IPS-18a (cell line): ENCODE measurements at regions not wholly inside any gene's neighbourhood (a gene's known extent, or its start where the extent isn't known, plus 50 kb on each side); places are given as distances from the start of the nearest gene placed in this dataset.

ENCODE experiments used
- H3K27ac ChIP-seq: one replicate; pipeline ENCODE4 v1.5.1; 2013; ENCODE audit warnings: low read length
- H3K27me3 ChIP-seq: one replicate; pipeline ENCODE4 v1.6.1; 2013; ENCODE audit warnings: mild to moderate bottlenecking, low read length; ENCODE audit not compliant: control insufficient read depth, insufficient read depth
- H3K36me3 ChIP-seq: one replicate; pipeline ENCODE4 v1.6.1; 2013; ENCODE audit warnings: low read depth, low read length; ENCODE audit not compliant: control insufficient read depth
- H3K4me1 ChIP-seq: one replicate; pipeline ENCODE4 v1.6.1; 2013; ENCODE audit warnings: low read depth, low read length; ENCODE audit not compliant: control insufficient read depth
- H3K4me3 ChIP-seq: one replicate; pipeline ENCODE4 v1.5.1; 2013; ENCODE audit warnings: low read length
- H3K9ac ChIP-seq: one replicate; pipeline ENCODE4 v1.6.1; 2013; ENCODE audit warnings: mild to moderate bottlenecking, low read length, moderate library complexity
- H3K9me3 ChIP-seq: one replicate; pipeline ENCODE4 v1.6.1; 2013; ENCODE audit warnings: low read depth, low read length; ENCODE audit not compliant: control insufficient read depth

- no peaks in the 10 kb centered on the region for H3K9me3 ChIP-seq
- no peak overlapping the region for H3K27ac ChIP-seq
- H3K4me3 ChIP-seq: no peak overlapping the region
- H3K36me3 ChIP-seq: no peaks in the 10 kb centered on the region
- H3K9ac ChIP-seq: no peak overlapping the region
- no peaks in the 10 kb centered on the region for H3K27me3 ChIP-seq
- peaks cover 29% of the 10 kb centered on the region for H3K4me1 ChIP-seq
Observed at GRCh38 chr2:156731506-156731905, 295.3 kb downstream of the GPD2 start.

- Histone ChIP-seq H3K4me1 (peaks cover 19% of the 10 kb centered on the region), H3K27me3 (no peaks in the 10 kb centered on the region), H3K36me3 (no peaks in the 10 kb centered on the region), H3K9ac (no peak overlapping the region), H3K27ac (no peak overlapping the region), H3K4me3 (no peak overlapping the region), H3K9me3 (no peaks in the 10 kb centered on the region)
Observed at GRCh38 chr2:156736950-156737349, 300.8 kb downstream of the GPD2 start.

- Histone ChIP-seq H3K9me3 (no peaks in the 10 kb centered on the region), H3K9ac (no peak overlapping the region), H3K36me3 (no peaks in the 10 kb centered on the region), H3K4me1 (peaks cover 18% of the 10 kb centered on the region), H3K27ac (no peak overlapping the region), H3K4me3 (no peak overlapping the region), H3K27me3 (no peaks in the 10 kb centered on the region)
Observed at GRCh38 chr2:156739301-156739700, 303.1 kb downstream of the GPD2 start.

DNA sequence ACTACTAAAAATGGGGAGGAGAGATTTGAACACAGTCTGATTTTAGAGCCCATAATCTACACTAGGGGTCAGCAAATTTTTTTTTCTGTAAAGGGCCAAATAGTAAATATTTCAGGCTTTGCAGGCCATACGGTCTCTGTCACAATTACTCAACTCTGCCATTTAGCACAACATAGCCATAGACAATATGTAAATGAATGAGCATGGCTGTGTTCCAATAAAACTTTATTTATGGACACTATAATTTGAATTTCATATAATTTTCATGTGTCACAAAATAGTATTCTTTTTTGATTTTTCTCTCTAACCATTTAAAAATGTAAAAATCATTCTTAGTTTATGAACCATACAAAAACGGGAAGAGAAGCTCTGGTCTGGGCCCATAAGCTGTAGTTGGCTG, 309.4 kb downstream of the GPD2 start:
- Histone ChIP-seq H3K27me3 (no peaks in the 10 kb centered on the region), H3K36me3 (no peaks in the 10 kb centered on the region), H3K27ac (no peak overlapping the region), H3K4me1 (peaks cover 11% of the 10 kb centered on the region), H3K4me3 (no peak overlapping the region), H3K9me3 (no peaks in the 10 kb centered on the region), H3K9ac (no peak overlapping the region)

GRCh38 chr2:156748221-156748620, 312.0 kb downstream of the GPD2 start:
- Histone ChIP-seq H3K27me3 (no peaks in the 10 kb centered on the region), H3K9me3 (no peaks in the 10 kb centered on the region), H3K27ac (no peak overlapping the region), H3K9ac (no peak overlapping the region), H3K4me1 (peaks cover 17% of the 10 kb centered on the region), H3K4me3 (no peak overlapping the region), H3K36me3 (no peaks in the 10 kb centered on the region)

- Histone ChIP-seq H3K4me3 (no peak overlapping the region), H3K36me3 (no peaks in the 10 kb centered on the region), H3K27me3 (no peaks in the 10 kb centered on the region), H3K4me1 (peaks cover 6% of the 10 kb centered on the region), H3K9me3 (no peaks in the 10 kb centered on the region), H3K9ac (no peak overlapping the region), H3K27ac (no peak overlapping the region)
Observed at GRCh38 chr2:156752042-156752441, 315.9 kb downstream of the GPD2 start.

- Histone ChIP-seq H3K9me3 (no peaks in the 10 kb centered on the region), H3K27ac (no peak overlapping the region), H3K36me3 (no peaks in the 10 kb centered on the region), H3K27me3 (no peaks in the 10 kb centered on the region), H3K4me3 (no peak overlapping the region), H3K4me1 (peaks cover 6% of the 10 kb centered on the region), H3K9ac (no peak overlapping the region)
Observed at GRCh38 chr2:156753766-156754165, 317.6 kb downstream of the GPD2 start.

GRCh38 chr2:156756516-156756915, 320.3 kb downstream of the GPD2 start:
- Histone ChIP-seq H3K4me3 (no peak overlapping the region), H3K9me3 (no peaks in the 10 kb centered on the region), H3K9ac (no peak overlapping the region), H3K27me3 (no peaks in the 10 kb centered on the region), H3K27ac (no peak overlapping the region), H3K36me3 (no peaks in the 10 kb centered on the region), H3K4me1 (no peaks in the 10 kb centered on the region)

DNA sequence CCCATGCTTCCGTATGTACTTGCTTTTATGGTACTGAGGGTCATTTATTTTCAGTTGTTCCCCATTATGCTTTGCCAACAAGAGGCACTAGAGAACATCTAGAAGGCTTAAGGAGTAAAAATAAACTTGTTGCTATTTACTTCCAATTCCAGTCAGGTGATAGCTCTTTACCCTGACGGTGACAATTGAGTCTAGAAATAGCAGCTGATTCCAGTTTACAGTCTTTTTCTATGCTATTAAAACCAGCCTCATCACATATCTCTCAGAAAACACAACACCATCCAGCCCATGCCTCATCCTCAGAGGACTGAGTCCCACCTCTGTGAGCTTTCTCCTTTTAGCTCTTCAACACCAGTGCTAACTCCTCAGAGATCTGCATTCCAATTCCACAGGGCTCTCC, 327.0 kb downstream of the GPD2 start:
- Histone ChIP-seq H3K36me3 (no peaks in the 10 kb centered on the region), H3K4me3 (no peak overlapping the region), H3K27ac (no peak overlapping the region), H3K9me3 (no peaks in the 10 kb centered on the region), H3K9ac (no peak overlapping the region), H3K4me1 (no peaks in the 10 kb centered on the region), H3K27me3 (no peaks in the 10 kb centered on the region)

- H3K4me3 ChIP-seq: no peak overlapping the region
- no peak overlapping the region for H3K27ac ChIP-seq
- no peak overlapping the region for H3K9ac ChIP-seq
- H3K9me3 ChIP-seq: peaks cover 1% of the 10 kb centered on the region
- H3K36me3 ChIP-seq: no peaks in the 10 kb centered on the region
- no peaks in the 10 kb centered on the region for H3K27me3 ChIP-seq
- no peaks in the 10 kb centered on the region for H3K4me1 ChIP-seq
Observed at GRCh38 chr2:156765043-156765442, 328.9 kb downstream of the GPD2 start.

DNA sequence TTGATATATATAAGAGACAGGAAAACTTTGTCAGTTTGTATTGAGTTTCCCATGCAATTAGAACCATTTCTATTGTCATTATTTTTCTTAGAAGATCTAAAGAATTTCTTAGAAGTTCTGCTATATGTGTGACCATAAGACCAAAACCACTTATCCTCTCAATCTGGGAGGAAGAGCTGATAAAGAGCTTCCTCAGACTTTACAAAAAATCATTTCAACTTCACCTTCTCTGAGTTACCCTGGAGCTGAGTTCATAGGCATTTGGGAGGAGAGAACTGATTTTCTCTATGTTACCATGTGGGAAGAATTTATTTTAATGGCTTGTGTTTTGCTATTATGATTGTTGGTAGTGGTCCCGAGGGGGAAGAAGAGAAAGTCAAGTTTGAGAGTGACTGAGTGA, 329.3 kb downstream of the GPD2 start:
- Histone ChIP-seq H3K9ac (no peak overlapping the region), H3K27ac (no peak overlapping the region), H3K36me3 (no peaks in the 10 kb centered on the region), H3K27me3 (no peaks in the 10 kb centered on the region), H3K9me3 (peaks cover 3% of the 10 kb centered on the region), H3K4me1 (no peaks in the 10 kb centered on the region), H3K4me3 (no peak overlapping the region)

DNA sequence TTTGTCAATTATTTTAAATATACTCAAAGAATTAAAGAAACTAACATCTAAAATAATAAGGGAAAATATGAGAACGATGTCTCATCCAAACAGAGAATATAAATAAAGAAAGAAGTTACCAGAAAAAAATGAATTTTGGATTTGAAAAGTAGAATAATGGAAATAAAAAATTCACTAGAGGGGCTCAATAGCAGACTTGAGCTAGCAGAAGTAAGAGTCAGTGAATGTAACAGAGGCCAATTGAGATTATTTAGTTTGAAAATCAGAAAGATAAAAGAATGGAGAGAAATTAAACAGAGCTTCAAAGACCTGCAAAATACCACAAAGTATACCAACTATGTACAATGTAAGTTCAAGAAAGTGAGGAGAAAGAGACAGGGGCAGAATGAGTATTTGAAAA, 333.6 kb downstream of the GPD2 start:
- H3K9ac ChIP-seq: no peak overlapping the region
- H3K27me3 ChIP-seq: no peaks in the 10 kb centered on the region
- no peak overlapping the region for H3K4me3 ChIP-seq
- H3K36me3 ChIP-seq: no peaks in the 10 kb centered on the region
- H3K27ac ChIP-seq: no peak overlapping the region
- H3K4me1 ChIP-seq: no peaks in the 10 kb centered on the region
- H3K9me3 ChIP-seq: peaks cover 3% of the 10 kb centered on the region
